Progenitor cell of endocrine pancreas (in vitro differentiated cells): ENCODE measurements at regions not wholly inside any gene's neighbourhood (a gene's known extent, or its start where the extent isn't known, plus 50 kb on each side); places are given as distances from the start of the nearest gene placed in this dataset.
A peak's percentile ranks its signal among the peaks of the same experiment; 100 is the strongest.

Source experiments
- DNase-seq: peaks from one replicate; pipeline ENCODE4 v3.0.0; 2021; ENCODE audit warnings: low spot score; ENCODE audit not compliant: unreplicated experiment
- H3K27ac Mint-ChIP-seq: 2 replicates; pipeline ENCODE4 v1.8.0; 2021; ENCODE audit warnings: mild to moderate bottlenecking, moderate library complexity, mixed read lengths
- H3K27me3 Mint-ChIP-seq: 2 replicates; pipeline ENCODE4 v1.8.0; 2021; ENCODE audit warnings: mixed read lengths
- H3K36me3 Mint-ChIP-seq: 2 replicates; pipeline ENCODE4 v1.8.0; 2022; ENCODE audit warnings: mixed read lengths; ENCODE audit not compliant: insufficient read depth
- H3K4me1 Mint-ChIP-seq: 2 replicates; pipeline ENCODE4 v1.8.0; 2021; ENCODE audit warnings: low read depth, mixed read lengths
- H3K4me3 Mint-ChIP-seq: 2 replicates; pipeline ENCODE4 v1.8.0; 2021; ENCODE audit warnings: low read depth, mild to moderate bottlenecking, moderate library complexity, mixed read lengths
- H3K9me3 Mint-ChIP-seq: 2 replicates; pipeline ENCODE4 v1.8.0; 2021; ENCODE audit warnings: low read depth, mixed read lengths
- CTCF ChIP-seq: fragments of 200-600 bp; sonication (generic); IDR thresholded peaks from one replicate; pipeline ENCODE4 v1.5.0; 2021; ENCODE audit warnings: antibody characterized with exemption, mild to moderate bottlenecking; ENCODE audit not compliant: unreplicated experiment

DNA sequence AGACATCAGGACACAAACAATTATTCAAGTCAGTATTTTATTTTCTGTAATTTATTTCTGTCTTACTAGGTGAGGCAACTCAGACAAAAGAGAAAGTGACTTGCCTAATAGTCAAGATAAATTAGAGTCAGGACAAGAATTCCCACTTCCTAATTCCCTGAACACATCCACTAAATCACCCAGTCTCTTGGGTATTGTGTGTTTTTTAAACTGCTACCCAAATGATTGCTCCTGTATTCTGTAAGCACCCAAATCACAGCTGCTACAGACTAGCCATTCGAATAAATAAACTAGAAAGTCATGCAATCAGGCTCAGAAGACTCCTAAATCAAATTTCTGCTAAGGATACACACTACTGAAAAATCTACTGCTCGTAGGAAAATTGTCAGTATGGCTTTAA lies 263.0 kb downstream of the DUSP6 start:
- H3K27ac Mint-ChIP-seq, result no peak overlapping the region
- DNase-seq, result no peak
- H3K4me1 Mint-ChIP-seq, result peaks cover 18% of the 10 kb centered on the region
- peaks cover 5% of the 10 kb centered on the region for H3K36me3 Mint-ChIP-seq
- H3K4me3 Mint-ChIP-seq, result no peak overlapping the region
- TF ChIP-seq CTCF, result no peak
- H3K9me3 Mint-ChIP-seq, result peaks cover 14% of the 10 kb centered on the region
- H3K27me3 Mint-ChIP-seq, result no peaks in the 10 kb centered on the region

DNA sequence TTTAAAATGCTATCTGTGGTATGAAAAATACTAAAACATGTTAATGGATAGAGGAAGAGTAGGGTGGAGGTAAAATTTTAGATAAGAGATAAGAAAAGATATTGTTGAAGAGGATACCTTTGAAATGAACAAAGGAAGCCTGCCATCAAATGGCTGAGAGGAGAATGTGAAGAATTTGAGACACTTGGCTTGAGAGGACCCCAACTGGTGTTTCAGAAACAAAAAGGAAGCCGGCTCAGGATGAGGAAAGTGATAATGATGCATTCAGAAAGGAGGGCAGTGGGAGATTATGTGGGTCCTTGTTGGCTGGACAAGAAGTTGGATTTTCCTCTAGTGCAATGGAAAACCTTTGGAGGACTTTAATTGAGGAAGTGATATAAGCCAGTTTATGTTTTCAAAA lies 264.4 kb downstream of the DUSP6 start:
- no peak for TF ChIP-seq CTCF
- peak overlapping the region; percentile 59 for H3K27ac Mint-ChIP-seq
- H3K4me3 Mint-ChIP-seq, result no peak overlapping the region
- H3K36me3 Mint-ChIP-seq, result peaks cover 5% of the 10 kb centered on the region
- H3K4me1 Mint-ChIP-seq, result peaks cover 18% of the 10 kb centered on the region
- H3K27me3 Mint-ChIP-seq, result no peaks in the 10 kb centered on the region
- peaks cover 14% of the 10 kb centered on the region for H3K9me3 Mint-ChIP-seq
- no peak for DNase-seq

DNA sequence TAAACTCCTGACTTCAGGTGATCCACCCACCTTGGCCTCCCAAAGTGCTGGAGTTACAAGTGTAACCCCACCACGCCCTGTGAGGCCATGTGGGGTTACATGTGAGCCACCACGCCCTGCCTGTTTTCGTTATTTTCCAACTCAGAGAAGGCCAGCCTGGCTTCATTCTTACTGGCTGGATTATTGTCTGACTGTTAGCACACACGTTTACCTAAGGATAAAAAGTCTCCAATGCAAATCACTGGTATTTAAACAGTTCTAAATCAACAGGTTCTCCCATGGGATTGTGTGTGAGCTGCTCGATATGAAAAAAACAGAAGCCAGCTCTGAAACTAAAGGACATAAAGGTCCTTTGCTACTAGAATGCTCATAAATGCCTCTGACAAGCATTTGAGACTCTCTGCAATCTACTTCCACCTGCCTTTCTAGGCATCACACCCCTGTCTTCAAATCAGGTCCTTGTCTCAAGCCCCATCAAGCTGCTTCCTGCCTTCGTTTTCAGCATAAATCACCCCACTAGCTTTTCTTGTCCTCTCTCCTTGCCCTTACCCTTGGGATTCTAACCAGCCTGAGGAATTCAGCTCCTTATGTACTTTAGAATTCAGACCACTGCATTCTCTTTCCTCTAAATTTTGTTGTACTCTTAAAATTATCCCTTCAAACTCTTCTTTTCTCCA lies 265.0 kb downstream of the DUSP6 start:
- no peak for DNase-seq
- Mint-ChIP-seq H3K36me3 (peaks cover 5% of the 10 kb centered on the region), H3K4me3 (peak overlapping the region; percentile 5), H3K27ac (peak overlapping the region; percentile 59), H3K9me3 (peaks cover 14% of the 10 kb centered on the region), H3K27me3 (no peaks in the 10 kb centered on the region), H3K4me1 (peaks cover 18% of the 10 kb centered on the region)
- TF ChIP-seq CTCF, result no peak

DNA sequence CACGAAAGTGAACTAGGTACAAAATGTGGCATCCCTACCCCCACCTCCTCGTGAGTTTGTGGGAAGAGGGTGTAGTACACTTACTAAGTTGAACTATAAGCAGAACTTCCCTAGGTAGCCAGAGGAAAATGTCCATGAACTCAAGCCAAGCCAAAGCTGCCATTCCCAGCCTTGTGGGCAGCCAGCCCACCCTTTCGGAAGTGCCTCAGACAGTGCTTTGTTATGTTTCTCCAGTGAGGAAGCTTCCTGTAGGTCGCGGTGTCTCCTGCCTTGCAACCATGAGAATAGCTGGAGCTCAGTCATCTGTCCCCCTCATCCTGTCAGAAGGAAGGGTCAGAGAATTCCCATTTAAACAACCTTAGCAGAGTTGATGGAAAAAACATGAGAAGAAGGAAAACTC lies 266.9 kb downstream of the DUSP6 start:
- H3K9me3 Mint-ChIP-seq, result peaks cover 3% of the 10 kb centered on the region

DNA sequence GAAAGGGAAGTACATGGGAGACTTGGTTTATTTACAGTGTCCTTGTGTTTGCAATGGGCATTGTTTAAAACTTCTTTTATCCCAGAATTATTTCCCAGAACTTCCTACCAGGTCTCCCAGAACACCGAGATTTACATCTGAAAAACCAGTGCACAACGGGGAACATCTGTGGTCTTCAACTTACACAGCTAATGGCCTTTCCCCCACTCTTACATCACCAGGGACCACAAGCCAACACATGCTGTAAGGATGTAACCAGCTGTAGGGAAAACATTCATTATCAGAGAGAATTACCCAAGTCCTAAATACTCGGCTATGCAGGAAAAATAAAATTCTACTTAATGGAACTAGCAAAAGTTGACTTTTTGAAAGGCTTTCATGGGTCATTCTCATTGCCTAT lies 267.6 kb downstream of the DUSP6 start:
- Mint-ChIP-seq H3K27me3 (no peaks in the 10 kb centered on the region), H3K36me3 (no peaks in the 10 kb centered on the region), H3K4me1 (peaks cover 25% of the 10 kb centered on the region), H3K4me3 (no peak overlapping the region), H3K27ac (no peak overlapping the region), H3K9me3 (no peaks in the 10 kb centered on the region)
- no peak for DNase-seq
- no peak for TF ChIP-seq CTCF

More for the DNA sequence above, 266.9 kb downstream of the DUSP6 start:
- no peak for TF ChIP-seq CTCF
- H3K27ac Mint-ChIP-seq, result no peak overlapping the region
- no peak for DNase-seq
- peaks cover under 1% of the 10 kb centered on the region for H3K36me3 Mint-ChIP-seq
- H3K4me1 Mint-ChIP-seq, result peaks cover 25% of the 10 kb centered on the region
- H3K4me3 Mint-ChIP-seq, result no peak overlapping the region
- H3K27me3 Mint-ChIP-seq, result no peaks in the 10 kb centered on the region
